NOMO-1 treated with dmso at 0.1 percent for 144 hours (cell line): ENCODE measurements at regions not wholly inside any gene's neighbourhood (a gene's known extent, or its start where the extent isn't known, plus 50 kb on each side); places are given as distances from the start of the nearest gene placed in this dataset.

Experiments
- DNase-seq: peaks from one replicate; lab custom pipeline; 2025; ENCODE audit not compliant: unreplicated experiment; lab: John Stamatoyannopoulos, UW

DNA sequence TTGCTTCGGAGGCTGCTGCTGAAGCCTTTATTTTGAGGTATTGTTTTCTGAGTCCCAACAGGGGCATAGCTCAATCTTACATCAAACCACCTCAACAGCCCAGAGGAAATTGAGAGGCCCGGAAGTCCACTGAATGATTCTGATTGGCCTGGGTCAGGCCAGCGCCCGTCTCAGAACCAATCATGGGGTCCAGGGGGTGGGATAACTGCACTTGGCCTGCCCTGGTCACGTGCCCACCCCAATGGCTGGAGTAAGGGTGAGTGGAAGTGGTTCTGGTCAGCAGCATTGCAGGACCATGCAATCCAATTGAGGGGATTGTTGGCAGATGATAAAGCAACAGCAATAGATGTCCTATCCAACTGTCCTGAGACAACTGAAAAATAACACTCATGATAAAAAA lies 190.6 kb downstream of the HERPUD2 start:
- DNase-seq: no peak

DNA sequence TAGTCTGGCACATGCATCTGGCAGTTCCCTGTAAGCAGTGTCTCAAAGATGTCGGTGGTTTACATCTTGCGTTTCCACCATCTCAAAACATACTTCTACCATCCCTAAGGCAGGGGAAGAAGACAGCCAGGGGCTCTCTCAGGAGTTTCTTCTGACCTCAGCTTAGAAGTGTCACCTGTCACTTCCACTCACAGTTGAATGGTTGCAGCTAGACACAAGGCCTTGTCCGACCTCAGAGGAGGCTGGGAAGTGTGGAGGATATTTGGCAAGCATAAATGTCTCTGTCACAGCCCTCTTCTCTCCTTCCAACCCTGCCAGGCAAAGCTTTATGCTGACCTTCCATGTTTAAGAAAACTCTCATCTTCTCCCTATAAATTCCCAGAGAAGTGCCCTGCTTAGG lies 193.3 kb downstream of the HERPUD2 start:
- no peak for DNase-seq

DNA sequence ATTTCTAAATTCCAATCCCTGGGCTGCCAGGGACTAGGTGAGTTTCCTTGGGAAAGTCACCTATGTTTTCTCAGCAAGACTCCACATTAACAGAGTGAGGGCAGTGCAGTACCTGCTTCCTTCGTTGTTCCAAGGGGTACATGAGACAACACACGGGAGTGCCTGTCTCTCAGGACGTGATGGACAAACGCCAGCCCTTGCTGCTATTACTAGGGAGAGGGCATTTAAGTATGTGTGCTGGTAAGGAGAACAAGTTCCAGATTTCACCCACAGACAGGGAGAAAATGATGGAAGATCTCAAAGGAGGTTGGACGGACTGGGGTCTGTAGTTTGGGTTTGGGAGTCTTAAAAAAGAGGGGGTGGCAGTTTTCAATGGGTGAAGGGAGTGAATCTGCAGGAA lies 195.7 kb downstream of the HERPUD2 start:
- no peak for DNase-seq

DNA sequence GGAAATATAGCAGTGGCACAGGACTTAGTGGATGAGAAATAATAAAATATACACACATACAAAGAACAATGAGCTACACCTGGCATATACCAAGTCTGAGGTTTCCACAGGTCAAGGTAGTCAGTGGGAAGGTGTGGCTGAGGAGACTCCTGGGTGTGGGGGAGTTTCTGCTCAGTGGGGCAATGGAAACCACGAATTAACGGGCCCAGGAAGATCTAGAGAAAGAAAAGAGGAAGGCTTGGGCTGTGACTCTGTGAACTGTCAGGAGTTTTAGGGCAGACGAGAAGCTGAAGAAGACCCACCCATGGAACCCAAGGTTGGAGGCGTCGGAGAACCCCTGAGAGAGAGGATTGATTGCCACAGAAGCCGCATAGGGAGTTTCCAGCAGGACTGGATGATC lies 196.5 kb downstream of the HERPUD2 start:
- DNase-seq: no peak

DNA sequence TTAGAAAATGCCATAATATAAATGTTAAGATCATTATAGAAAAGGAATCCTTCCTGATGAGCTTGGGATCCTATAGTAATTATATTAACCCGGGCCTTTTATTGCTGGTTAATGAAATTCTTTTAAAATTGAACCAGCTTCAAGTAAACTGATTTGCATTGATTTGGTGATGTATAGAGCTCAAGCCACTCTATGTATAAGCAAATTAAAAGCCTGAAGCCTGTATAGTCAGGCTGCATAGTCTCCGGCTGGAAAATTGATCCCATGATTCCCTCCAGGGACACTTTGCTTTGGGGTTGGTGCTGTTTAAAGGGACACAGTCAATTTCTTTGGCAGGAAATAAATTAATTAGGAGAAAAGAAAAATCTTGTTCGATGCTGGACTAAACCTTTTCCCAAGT lies 199.1 kb downstream of the HERPUD2 start:
- no peak for DNase-seq

DNA sequence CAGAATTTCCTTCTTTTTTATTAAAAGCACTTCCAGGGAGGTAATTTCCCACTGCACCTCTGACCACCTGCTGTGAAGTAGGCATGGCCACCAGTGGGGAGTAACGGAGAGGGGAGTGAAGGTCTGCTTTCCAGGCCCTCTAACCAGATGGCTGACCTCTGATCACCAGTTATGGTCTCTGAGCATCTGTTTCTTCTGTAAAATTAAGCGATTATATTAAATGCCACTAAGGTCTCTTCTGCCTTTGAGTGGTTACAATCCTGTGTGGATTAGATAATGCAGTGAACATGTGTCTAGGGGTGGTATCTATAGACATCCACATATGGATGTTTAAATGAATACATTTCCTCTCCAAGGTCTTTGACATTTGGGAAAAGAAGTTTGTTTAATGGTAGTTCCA lies 199.6 kb downstream of the HERPUD2 start:
- DNase-seq: no peak

DNA sequence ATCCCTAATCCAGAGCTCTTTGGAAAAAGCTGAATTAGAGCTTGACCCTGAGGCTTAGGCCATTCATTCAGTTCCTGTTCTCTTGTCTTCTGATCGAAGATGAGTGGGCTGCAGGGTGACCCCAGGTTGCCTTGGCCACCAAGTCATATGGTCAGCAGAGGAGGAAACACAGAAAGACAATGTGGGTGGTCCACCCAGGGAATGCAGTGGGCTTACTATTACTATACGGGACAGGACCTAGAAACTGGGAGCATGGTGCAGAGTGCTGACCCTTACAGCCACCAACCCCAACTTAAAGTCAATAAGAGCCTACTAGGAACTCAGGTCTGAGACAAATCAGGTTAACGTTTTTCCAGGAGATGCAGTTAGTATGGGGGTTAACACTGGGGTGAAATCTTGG lies 200.5 kb downstream of the HERPUD2 start:
- no peak for DNase-seq

DNA sequence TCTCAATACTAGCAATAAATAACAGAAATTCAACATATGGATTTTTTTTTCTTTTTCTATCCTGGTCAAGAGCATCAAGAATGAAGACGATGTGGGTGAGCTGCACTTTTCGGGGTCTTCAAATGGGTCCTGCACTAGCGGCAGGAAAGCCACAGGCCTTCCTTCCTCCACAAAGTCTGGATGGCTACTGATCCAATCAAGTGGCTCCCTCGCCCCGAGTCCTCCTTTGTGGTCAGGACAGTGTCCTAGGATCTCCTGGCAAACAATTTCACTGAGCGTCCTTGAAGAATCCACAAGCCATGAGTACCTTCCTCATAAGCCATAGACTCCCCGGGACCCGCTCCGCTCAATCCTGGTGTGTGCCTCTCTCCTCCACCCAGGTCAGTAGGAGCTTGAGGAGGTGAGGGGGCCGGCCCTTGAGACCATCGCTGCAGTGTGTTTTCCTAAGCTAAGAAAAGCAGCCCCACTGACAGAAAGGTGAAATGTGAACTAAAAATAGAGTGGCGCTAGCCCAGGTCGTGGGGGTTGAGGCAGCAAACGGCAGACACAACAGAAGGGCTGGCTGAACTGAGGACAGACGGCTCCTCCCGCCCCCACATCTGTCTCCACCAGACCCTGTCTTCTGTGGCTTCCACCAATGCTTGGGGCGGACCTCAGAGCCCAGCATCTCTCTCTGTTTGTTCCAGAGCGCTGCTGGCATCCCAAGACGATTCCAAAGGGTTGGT lies 202.3 kb downstream of the HERPUD2 start:
- DNase-seq: no peak

DNA sequence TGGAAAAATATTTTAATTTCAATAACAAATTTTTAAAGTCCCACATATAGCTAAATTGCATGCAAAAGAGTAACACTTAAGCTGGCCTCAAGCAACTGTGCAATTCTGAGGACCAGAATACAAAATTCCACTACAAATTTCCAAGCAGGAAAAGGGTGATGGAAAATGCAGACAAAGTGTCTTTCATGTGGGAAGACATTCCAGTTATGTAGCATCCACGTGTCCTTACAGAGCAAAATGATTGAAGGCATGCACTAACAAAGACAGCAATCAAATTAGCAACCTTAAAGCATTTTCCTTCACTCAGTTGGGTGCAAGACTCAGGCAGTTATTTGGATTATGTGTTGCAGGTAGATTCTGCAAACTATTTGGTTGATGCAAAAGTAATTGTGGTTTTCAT lies 203.7 kb downstream of the HERPUD2 start:
- no peak for DNase-seq

DNA sequence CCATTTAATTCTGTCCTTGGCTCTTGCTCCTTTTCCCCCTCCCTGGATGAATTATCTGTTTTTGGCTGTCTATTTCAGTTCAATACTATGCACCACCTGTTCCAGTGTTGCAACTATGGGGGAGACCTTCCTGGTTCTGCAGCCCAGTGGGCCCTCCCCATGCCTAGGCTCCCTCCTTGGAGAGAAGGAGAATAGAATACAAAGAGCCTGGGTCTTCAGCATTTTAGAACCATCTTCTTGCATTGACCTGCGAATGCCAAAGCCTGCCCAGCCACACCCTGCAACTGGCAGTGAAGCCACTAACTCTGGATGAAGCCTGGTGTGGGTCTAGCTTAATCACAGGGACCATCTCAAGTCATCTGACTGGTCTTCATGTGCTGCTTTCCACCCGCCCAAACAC lies 207.1 kb downstream of the HERPUD2 start:
- DNase-seq: no peak

DNA sequence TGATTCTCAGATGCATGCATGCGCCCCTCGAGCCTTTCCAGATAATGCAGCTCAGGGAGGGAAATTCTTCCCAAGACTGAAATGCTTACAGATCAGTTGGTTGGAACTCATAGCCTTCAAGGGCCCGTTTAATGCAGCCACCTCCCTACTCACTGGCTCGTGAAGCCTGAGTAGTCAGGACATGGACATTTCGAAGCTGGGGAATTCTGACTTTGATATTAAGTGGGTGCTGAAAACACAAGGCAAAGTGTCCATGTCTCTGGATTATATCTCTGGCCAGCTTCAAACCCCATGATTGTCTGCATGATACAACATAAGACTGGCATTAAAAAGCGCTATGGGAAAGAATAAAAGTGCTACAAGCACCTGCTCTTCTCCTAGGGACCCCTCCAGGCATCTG lies 207.5 kb downstream of the HERPUD2 start:
- DNase-seq: no peak

DNA sequence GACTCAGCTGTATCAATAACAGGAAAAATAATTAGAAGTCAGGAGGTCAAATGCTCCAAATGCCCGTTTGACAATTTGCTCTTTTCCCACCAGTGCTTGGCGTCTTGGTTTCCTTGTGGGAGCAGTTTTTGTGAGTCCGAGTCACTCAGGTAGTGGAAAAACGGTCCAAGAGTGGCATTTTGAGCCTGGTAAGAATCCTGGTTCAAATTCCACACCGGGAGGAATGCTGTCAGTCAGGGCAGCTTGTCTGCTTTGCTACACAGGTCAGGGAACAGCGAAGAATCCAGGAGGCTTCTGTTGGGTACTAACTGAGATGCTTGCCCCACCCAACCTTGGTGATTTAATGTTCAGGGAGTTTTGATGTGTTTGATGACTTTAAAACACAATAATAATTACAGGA lies 209.5 kb downstream of the HERPUD2 start:
- DNase-seq: no peak

DNA sequence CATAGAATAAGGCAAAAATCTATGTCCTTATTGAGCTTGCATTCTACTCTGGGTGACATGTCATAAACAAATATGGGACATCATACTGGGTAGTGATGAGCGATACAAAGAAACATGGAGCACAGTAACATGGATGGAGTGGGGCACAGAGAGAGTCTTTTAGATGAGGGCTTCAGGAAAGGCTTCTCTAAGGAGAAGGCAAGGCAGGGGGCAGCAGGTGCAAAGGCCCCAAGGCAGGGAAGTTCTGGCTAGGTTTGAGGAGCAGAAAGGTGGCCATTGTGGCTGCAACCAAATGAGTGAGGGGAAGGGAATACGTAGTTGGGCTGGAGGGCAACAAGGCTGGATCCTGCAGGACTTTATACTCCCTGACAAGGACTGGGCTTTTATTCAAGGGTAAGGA lies 211.4 kb downstream of the HERPUD2 start:
- no peak for DNase-seq

DNA sequence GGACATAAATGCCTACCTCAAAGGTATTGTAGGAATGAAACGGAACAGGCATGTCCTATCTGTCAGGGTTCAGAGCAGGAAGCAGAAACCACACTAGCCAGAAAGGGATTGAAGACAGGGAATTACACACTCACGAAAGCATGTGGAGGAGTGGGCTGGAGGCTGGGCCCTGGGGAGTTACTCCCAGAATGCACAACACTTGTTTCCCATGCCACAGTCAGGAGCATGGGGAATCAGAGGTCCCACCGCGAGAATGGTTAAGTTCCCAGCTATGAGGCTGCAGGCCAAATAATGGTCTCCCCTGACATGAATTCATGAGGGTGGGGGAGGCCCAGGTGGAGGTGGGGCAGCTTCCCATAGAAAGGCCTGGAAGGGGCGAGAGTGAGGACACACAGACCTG lies 212.7 kb downstream of the HERPUD2 start:
- DNase-seq: no peak

DNA sequence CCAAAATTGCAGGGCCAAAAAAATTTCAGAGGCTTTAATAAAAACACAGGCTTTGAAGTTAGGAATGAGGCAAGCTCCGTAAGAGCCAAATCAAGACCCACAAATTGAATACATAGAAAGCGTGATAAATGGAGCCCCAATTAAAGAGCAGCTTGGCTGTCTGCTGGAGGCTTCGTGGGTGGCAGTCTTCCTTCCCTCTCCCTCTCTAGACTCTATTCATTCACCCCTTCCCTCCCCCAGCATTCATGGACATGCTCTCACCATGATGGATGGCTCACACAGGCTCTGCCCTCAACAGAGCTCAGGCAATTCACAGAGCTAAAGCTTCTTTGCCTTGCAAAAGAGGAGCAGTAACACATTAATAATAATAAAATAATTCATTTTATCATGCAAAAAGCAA lies 214.1 kb downstream of the HERPUD2 start:
- no peak for DNase-seq

DNA sequence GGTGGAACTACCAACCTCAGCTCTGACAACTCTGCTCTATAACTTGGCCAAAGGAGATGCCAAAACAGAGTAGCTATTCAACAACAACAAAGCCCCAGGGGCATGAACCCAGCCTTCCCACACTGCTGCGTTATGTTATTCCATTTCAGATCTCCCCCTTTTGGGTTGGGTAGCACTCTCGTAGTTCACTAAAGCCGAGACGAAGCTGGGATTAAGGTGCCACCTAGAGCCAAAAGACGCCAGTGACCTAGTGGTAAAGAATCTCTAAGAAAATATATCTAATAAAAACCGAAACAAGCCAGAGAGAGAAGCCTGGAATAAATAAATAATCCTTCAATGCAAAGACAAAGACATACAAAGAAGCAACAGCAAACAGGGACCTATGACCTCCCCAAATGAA lies 217.3 kb downstream of the HERPUD2 start:
- no peak for DNase-seq

DNA sequence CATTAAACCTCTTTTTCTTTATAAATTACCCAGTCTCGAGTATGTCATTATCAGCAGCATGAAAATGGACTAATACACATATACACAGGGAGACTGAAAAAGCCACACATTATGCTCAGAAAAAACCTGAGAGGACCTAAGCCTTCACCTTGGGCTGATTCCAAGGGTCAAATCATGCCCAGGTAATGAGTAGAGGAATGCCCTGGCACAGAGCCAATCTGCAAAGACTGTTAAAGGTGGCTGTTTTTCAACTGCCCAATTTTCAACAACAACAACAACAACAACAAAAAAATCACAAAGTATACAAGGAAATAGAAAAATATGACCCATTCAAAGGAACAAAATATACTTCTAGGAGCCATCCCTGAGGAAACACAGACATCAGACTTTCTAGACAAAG lies 220.2 kb upstream of the TBX20 start:
- DNase-seq: no peak

DNA sequence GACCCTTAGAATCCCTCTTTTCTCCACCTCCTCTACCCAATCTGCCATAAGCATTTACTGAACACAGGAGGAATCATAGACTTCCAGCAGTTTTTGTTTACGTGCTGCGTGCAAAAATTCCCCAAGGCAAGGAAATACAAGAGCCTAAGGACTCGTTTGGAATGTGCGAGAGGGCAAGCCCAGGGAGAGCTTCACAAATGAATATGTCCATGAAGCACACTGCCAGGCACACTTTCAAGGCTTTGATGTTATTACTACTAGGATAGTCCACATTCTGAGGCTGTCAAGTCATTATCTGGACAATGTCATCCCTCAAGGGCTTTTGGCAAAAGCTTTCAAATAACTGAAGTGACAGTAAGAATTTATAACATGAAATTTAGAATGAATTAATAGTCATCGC lies 214.7 kb upstream of the TBX20 start:
- no peak for DNase-seq

DNA sequence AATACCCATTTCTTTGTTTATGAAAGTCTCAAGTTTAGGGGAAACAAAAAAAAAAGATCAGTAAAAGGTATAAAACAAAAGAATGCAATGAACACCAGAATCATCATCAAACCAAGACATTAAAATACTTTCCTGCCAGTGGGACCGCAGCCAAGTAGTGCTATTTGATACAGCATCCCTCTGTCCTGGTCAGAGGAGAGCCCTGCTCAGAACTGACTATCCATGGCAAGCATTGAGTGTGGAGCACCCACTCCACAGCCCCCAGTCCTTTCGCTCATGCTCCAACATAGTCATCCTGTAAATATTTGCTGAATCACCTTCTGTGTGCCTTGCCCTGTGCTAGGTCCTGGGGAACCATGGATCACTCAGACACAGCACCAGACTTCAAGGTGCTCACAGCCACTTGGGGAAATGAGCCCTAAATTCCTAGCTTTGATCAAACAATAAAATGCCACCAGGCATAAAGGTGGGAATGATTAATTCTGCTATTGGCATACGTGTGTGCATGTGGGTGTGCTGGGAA lies 213.6 kb upstream of the TBX20 start:
- no peak for DNase-seq

DNA sequence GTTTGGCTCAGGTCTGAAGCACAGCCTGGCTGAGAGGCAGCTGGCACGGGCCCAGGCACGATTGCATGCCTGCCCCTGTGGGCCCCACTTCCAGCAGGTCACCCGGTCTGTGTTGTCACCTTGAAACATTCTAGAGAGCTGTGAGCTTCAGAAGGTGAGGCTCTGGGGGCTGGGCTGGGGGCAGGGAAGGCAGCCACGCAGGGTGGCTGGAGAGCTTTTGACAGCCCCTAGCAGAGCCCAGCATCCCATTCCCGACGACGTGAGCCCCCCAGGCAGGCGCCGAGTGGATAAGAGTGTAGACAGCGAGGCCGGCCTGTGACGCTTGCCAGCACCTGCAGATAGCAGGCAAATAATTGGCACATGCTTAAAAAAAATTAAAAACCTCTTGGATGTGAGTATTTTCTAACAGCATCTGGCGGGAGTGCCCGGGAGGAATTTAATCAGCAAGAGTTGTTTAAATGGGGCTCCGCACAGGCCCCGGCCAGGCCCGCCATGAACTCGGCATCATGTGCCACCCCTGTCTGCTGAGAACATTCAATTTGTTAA lies 212.0 kb upstream of the TBX20 start:
- no peak for DNase-seq

DNA sequence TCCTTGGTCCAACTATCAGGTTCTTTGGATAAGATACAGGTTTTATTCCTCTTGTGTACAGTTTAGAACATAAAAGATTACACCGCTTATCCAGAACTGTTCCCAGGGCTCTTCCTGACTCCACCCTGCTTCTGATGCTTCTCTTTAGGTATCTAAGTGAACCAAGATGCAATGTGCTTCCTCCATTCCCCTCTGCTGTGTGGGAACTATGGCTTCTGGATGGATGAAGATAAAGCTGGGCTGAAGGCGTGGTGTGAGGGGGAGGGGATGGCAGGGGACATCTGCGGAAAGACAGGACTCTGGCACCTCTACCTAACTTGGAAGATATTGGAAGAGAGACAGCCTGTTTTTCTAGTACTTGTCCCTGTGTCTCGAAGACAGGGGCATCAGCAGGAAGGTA lies 209.9 kb upstream of the TBX20 start:
- no peak for DNase-seq

DNA sequence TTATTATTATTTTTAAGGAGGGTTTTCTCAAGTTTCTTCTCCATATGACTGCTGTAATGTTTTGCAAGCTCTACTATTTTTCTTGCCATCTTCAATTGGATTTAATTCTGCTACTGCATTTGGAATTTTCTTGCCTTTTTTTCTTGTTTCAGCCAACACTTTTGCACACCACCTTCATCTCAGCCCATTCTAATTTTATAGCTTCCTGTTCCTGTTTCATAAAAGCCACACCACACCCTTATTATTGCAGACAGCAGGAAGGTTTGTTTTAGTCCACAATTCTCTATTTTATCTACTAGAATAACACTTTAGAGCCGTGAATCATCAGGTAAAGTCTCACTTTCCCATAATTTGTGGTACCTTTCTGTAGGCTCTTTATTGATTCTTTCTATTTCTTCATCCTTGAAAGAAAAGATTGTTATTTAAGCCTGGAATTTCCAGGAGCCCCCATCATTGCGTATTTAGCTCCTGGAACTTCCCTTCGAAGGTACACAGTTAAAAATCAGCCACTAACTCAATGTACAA lies 209.3 kb upstream of the TBX20 start:
- peak; percentile 62 for DNase-seq
